ENCODE measurements at regions not wholly inside any gene's neighbourhood (a gene's known extent, or its start where the extent isn't known, plus 50 kb on each side); places are given as distances from the start of the nearest gene placed in this dataset.

GRCh38 chr1:29381426-29381825, 145.1 kb downstream of the PTPRU start:
- Histone ChIP-seq H3K4me3 (no peak overlapping the region), H3K36me3 (no peaks in the 10 kb centered on the region), H3K27ac (no peak overlapping the region), H3K9me3 (peaks cover 0 to 35% (median 18%) of the 10 kb centered on the region in 11 donors), H3K4me1 (no peaks in the 10 kb centered on the region), H3K27me3 (peaks cover 0 to 51% (median 42%) of the 10 kb centered on the region in 7 donors)
- intact Hi-C loops (cut with DNase I), result no loop called here
- DNase-seq (no peak), ATAC-seq (no peak)
- TF ChIP-seq, protein P1, sequence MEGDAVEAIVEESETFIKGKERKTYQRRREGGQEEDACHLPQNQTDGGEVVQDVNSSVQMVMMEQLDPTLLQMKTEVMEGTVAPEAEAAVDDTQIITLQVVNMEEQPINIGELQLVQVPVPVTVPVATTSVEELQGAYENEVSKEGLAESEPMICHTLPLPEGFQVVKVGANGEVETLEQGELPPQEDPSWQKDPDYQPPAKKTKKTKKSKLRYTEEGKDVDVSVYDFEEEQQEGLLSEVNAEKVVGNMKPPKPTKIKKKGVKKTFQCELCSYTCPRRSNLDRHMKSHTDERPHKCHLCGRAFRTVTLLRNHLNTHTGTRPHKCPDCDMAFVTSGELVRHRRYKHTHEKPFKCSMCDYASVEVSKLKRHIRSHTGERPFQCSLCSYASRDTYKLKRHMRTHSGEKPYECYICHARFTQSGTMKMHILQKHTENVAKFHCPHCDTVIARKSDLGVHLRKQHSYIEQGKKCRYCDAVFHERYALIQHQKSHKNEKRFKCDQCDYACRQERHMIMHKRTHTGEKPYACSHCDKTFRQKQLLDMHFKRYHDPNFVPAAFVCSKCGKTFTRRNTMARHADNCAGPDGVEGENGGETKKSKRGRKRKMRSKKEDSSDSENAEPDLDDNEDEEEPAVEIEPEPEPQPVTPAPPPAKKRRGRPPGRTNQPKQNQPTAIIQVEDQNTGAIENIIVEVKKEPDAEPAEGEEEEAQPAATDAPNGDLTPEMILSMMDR (IDR thresholded peaks at IDR 0.05), result no peak
- 84 to 87% methylated on average over 7 of the region's 7 CpGs for WGBS, 2 donors

DNA sequence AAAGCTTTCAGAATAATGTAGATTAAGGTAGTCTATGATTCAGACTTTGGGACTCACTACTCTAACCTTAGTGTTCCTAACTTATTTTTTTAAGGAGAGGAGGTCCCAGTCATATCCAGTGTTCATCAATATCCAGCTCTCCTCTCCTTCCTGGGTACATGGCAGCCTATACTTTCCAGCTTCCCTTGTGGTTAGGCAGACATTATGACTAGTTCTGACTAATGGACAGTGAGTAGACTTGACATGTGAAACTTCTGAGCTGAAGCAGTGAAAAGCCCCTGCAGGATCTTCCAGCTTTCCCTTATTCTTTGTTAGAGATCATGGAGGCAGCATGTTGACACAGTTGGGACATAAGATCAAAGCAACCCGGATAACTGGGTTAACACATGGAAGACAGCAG, 144.2 kb downstream of the PTPRU start:
- intact Hi-C loops (cut with DNase I), result no loop called here
- ATAC-seq (no peak), DNase-seq (no peak)
- Histone ChIP-seq H3K4me1 (no peaks in the 10 kb centered on the region), H3K4me3 (no peak overlapping the region), H3K27me3 (peaks cover 0 to 51% (median 43%) of the 10 kb centered on the region in 7 donors), H3K9me3 (peaks cover 0 to 37% (median 18%) of the 10 kb centered on the region in 11 donors), H3K27ac (no peak overlapping the region), H3K36me3 (no peaks in the 10 kb centered on the region)
- 42 to 50% methylated on average over 1 of the region's 1 CpG for WGBS, 2 donors
- TF ChIP-seq, protein P1 (IDR thresholded peaks at IDR 0.05), result no peak

- DNase-seq, result no peak
- intact Hi-C loops (cut with DNase I), result no loop called here
- no peak for ATAC-seq
These were observed 143.2 kb downstream of the PTPRU start for GRCh38 chr1:29379443-29380073.

More at GRCh38 chr1:29379443-29380073, 143.2 kb downstream of the PTPRU start:
- 17% methylated on average over 7 of the region's 7 CpGs for WGBS, 2 donors
- TF ChIP-seq, protein P1 (IDR thresholded peaks at IDR 0.05), result peak in 5 of 9 donors; percentile 12 to 41 (median 21)
- H3K4me1 ChIP-seq, result no peaks in the 10 kb centered on the region
- H3K36me3 ChIP-seq, result no peaks in the 10 kb centered on the region
- no peak overlapping the region for H3K27ac ChIP-seq
- H3K27me3 ChIP-seq, result peaks cover 0 to 46% (median 37%) of the 10 kb centered on the region in 7 donors
- no peak overlapping the region for H3K4me3 ChIP-seq
- peaks cover 0 to 46% (median 18%) of the 10 kb centered on the region in 11 donors for H3K9me3 ChIP-seq

Measured in heart right ventricle (tissue), 16 donors.